ENCODE measurements at regions not wholly inside any gene's neighbourhood (a gene's known extent, or its start where the extent isn't known, plus 50 kb on each side); places are given as distances from the start of the nearest gene placed in this dataset.

DNA sequence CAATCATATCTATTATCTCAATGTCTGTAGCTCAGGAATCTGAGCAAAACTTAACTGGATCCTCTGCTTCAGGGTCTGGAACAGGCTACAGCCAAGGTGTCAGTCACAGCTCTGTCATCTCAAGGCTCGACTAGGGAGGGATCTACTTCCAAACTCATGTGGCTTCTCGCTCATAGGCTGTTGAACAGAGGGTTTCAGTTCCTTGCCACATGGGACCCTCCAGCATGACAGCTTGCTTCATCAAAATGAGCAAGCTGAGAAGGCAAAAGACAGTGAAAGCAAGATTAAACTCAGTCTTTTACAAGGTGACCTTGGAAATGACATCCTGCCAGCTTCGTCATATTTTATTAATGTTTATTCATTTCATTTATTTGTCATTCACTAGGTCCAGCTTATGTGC, 111.7 kb downstream of the GADD45G start:
- Histone ChIP-seq H3K36me3 (ENCODE audit: control insufficient read depth, insufficient read depth, low read length) (no peaks in the 10 kb centered on the region), H3K4me1 (ENCODE audit: control insufficient read depth, insufficient read depth, low read length) (no peaks in the 10 kb centered on the region)

DNA sequence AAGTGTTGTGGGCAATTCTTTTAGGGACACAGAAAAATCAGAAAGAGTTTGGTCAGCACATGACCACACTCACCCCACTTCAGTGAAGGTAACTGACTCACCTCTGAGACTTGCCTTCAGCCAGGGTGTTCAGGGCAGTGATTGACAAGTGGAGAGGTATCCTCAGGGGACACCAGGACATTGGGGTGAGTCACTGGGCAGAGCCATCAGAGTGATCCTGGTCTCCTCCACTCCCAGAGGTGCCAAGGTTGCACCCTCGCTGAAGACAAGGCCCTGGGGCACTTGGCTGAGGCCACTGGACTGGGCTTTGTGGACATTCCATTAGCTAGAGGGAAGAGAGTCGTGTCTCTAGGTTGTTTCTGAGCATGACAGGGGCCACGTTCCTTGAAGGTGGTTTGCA, 113.4 kb downstream of the GADD45G start:
- Histone ChIP-seq H3K27me3 (ENCODE audit: control insufficient read depth, insufficient read depth, low read length) (no peaks in the 10 kb centered on the region), H3K4me1 (ENCODE audit: control insufficient read depth, insufficient read depth, low read length) (no peaks in the 10 kb centered on the region), H3K4me3 (ENCODE audit: low read depth, low read length) (no peak overlapping the region), H3K9ac (ENCODE audit: low read depth, low read length) (no peak overlapping the region), H3K9me3 (ENCODE audit: control insufficient read depth, insufficient read depth, low read length) (no peaks in the 10 kb centered on the region), H3K36me3 (ENCODE audit: control insufficient read depth, insufficient read depth, low read length) (no peaks in the 10 kb centered on the region)

More for the DNA sequence above, 111.7 kb downstream of the GADD45G start:
- no peaks in the 10 kb centered on the region for H3K9me3 ChIP-seq (ENCODE audit: control insufficient read depth, insufficient read depth, low read length)
- no peak overlapping the region for H3K4me3 ChIP-seq (ENCODE audit: low read depth, low read length)
- no peak overlapping the region for H3K9ac ChIP-seq (ENCODE audit: low read depth, low read length)
- H3K27me3 ChIP-seq (ENCODE audit: control insufficient read depth, insufficient read depth, low read length) = no peaks in the 10 kb centered on the region

DNA sequence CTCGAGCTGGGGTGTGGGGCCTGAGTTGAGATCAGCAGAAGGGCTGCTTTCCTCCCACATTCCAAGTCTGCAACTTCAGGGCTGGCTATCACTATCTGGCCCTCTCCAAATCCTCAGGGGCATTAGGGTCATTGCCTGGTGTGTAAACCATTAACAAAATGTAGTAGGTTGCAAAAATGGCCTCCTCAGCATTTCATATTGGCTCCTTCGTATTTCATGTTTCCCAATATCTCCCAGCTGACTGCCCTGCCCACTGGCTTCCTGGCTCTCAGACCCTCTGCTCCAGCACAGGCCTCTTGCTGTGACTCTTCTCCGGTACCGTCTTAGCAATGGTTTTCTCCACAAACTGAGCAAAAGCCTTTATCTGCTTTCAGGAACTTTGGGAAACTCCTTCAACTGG, 113.8 kb downstream of the GADD45G start:
- Histone ChIP-seq H3K4me3 (ENCODE audit: low read depth, low read length) (no peak overlapping the region), H3K4me1 (ENCODE audit: control insufficient read depth, insufficient read depth, low read length) (no peaks in the 10 kb centered on the region), H3K9me3 (ENCODE audit: control insufficient read depth, insufficient read depth, low read length) (no peaks in the 10 kb centered on the region), H3K27me3 (ENCODE audit: control insufficient read depth, insufficient read depth, low read length) (no peaks in the 10 kb centered on the region), H3K36me3 (ENCODE audit: control insufficient read depth, insufficient read depth, low read length) (no peaks in the 10 kb centered on the region), H3K9ac (ENCODE audit: low read depth, low read length) (no peak overlapping the region)

GRCh38 chr9:89719202-89719601, 114.4 kb downstream of the GADD45G start:
- H3K4me1 ChIP-seq (ENCODE audit: control insufficient read depth, insufficient read depth, low read length) = no peaks in the 10 kb centered on the region
- no peak overlapping the region for H3K9ac ChIP-seq (ENCODE audit: low read depth, low read length)
- no peaks in the 10 kb centered on the region for H3K36me3 ChIP-seq (ENCODE audit: control insufficient read depth, insufficient read depth, low read length)
- no peaks in the 10 kb centered on the region for H3K9me3 ChIP-seq (ENCODE audit: control insufficient read depth, insufficient read depth, low read length)
- no peaks in the 10 kb centered on the region for H3K27me3 ChIP-seq (ENCODE audit: control insufficient read depth, insufficient read depth, low read length)
- H3K4me3 ChIP-seq (ENCODE audit: low read depth, low read length) = no peak overlapping the region

DNA sequence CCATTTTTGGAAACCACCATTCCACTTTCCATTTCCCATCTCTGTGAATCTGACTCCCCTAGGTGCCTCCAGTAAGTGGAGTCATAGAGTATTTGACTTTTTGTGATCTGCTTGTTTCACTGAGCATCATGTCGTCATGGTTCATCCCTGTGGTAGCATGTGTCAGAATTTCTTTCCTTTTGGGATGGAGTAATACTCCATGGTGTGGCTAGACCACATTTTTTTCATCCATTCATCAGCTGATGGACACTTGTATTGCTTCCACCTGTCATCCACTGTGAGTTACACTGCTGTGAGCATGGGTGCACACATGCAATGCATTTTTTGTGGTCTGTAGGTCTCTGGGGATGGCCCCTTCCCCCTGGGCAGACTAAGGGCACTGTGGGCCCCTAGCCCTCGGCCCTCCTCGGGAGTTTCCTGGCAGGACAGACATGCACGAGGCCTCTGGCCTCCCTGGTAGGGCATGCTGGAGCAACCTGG, 115.9 kb downstream of the GADD45G start:
- no peaks in the 10 kb centered on the region for H3K9me3 ChIP-seq (ENCODE audit: control insufficient read depth, insufficient read depth, low read length)
- no peaks in the 10 kb centered on the region for H3K27me3 ChIP-seq (ENCODE audit: control insufficient read depth, insufficient read depth, low read length)
- no peaks in the 10 kb centered on the region for H3K36me3 ChIP-seq (ENCODE audit: control insufficient read depth, insufficient read depth, low read length)
- no peak overlapping the region for H3K9ac ChIP-seq (ENCODE audit: low read depth, low read length)
- no peaks in the 10 kb centered on the region for H3K4me1 ChIP-seq (ENCODE audit: control insufficient read depth, insufficient read depth, low read length)
- no peak overlapping the region for H3K4me3 ChIP-seq (ENCODE audit: low read depth, low read length)

- Histone ChIP-seq H3K9ac (ENCODE audit: low read depth, low read length) (no peak overlapping the region), H3K9me3 (ENCODE audit: control insufficient read depth, insufficient read depth, low read length) (no peaks in the 10 kb centered on the region), H3K4me3 (ENCODE audit: low read depth, low read length) (no peak overlapping the region), H3K27me3 (ENCODE audit: control insufficient read depth, insufficient read depth, low read length) (no peaks in the 10 kb centered on the region), H3K36me3 (ENCODE audit: control insufficient read depth, insufficient read depth, low read length) (no peaks in the 10 kb centered on the region), H3K4me1 (ENCODE audit: control insufficient read depth, insufficient read depth, low read length) (no peaks in the 10 kb centered on the region)
Measured at GRCh38 chr9:89721176-89721700, 116.4 kb downstream of the GADD45G start.

DNA sequence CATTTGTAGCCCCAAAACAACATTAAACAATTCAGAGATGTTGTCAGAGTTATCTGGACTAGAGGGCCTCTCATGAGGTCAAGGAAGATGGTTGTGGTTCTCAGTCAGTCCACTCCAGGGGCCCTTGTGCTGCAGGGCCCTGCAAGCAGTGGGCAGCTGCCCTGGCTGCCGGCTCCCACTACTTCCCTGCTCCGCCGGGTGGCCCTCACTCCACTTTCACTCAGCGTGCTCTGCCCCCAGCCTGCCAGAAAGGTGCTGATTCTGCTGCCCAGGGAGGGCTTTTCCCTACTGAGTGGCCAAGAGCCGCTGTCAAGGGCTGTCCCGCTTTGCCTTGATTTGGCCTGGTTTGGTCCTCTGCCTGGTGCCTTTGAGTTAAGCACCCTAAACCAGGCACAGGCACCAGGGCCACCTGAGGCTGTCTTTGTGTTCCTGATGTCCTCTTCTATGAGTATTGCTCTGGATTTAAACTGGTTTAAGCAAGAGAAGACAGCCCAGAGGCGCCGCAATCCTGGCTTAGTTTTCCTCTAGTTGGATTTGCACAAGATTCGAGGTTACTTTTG, 117.2 kb downstream of the GADD45G start:
- Histone ChIP-seq H3K9ac (ENCODE audit: low read depth, low read length) (no peak overlapping the region), H3K4me1 (ENCODE audit: control insufficient read depth, insufficient read depth, low read length) (no peaks in the 10 kb centered on the region), H3K9me3 (ENCODE audit: control insufficient read depth, insufficient read depth, low read length) (no peaks in the 10 kb centered on the region), H3K36me3 (ENCODE audit: control insufficient read depth, insufficient read depth, low read length) (no peaks in the 10 kb centered on the region), H3K27me3 (ENCODE audit: control insufficient read depth, insufficient read depth, low read length) (no peaks in the 10 kb centered on the region), H3K4me3 (ENCODE audit: low read depth, low read length) (no peak overlapping the region)

DNA sequence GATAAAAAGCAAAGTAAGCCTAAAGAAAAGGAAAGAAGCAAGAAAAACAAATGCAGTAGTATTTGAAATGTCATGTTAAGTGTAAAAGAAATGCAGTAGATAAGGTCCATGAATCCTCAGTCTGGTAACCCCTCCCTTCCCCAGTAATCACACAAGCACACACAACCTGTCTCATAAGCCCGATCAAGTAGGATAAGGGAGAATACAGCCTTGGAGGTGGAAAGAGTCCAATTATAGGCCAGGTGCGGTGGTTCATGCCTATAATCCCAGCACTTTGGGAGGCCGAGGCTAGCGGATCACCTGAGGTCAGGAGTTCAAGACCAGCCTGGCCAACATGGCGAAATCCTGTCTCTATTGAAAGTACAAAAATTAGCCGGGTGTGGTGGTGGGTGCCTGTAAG, 117.9 kb downstream of the GADD45G start:
- H3K9me3 ChIP-seq (ENCODE audit: control insufficient read depth, insufficient read depth, low read length) = no peaks in the 10 kb centered on the region
- H3K4me1 ChIP-seq (ENCODE audit: control insufficient read depth, insufficient read depth, low read length) = no peaks in the 10 kb centered on the region
- H3K4me3 ChIP-seq (ENCODE audit: low read depth, low read length) = no peak overlapping the region
- H3K9ac ChIP-seq (ENCODE audit: low read depth, low read length) = no peak overlapping the region
- no peaks in the 10 kb centered on the region for H3K27me3 ChIP-seq (ENCODE audit: control insufficient read depth, insufficient read depth, low read length)
- H3K36me3 ChIP-seq (ENCODE audit: control insufficient read depth, insufficient read depth, low read length) = no peaks in the 10 kb centered on the region

- Histone ChIP-seq H3K4me3 (ENCODE audit: low read depth, low read length) (no peak overlapping the region), H3K4me1 (ENCODE audit: control insufficient read depth, insufficient read depth, low read length) (no peaks in the 10 kb centered on the region), H3K27me3 (ENCODE audit: control insufficient read depth, insufficient read depth, low read length) (no peaks in the 10 kb centered on the region), H3K9ac (ENCODE audit: low read depth, low read length) (no peak overlapping the region), H3K9me3 (ENCODE audit: control insufficient read depth, insufficient read depth, low read length) (no peaks in the 10 kb centered on the region), H3K36me3 (ENCODE audit: control insufficient read depth, insufficient read depth, low read length) (no peaks in the 10 kb centered on the region)
Measured at GRCh38 chr9:89723469-89724100, 118.8 kb downstream of the GADD45G start.

DNA sequence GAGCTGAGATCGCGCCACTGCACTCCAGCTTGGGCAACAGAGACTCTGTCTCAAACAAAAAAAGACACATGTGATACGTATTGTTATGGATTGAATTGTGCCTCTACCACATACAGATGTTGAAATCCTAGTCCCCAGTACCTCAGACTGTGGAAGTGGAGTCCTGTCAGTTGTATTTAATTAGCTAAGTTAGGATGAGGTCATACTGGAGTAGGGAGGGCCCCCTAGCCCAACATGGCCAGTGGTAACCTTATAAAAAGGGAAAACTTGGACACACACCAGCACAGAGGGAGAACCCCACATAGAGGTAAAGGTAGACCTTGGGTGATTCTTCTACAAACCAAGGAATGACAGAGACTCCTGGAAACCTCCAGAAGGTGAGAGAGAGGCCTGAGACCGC, 119.8 kb downstream of the GADD45G start:
- H3K4me3 ChIP-seq (ENCODE audit: low read depth, low read length) = no peak overlapping the region
- no peak overlapping the region for H3K9ac ChIP-seq (ENCODE audit: low read depth, low read length)
- H3K9me3 ChIP-seq (ENCODE audit: control insufficient read depth, insufficient read depth, low read length) = no peaks in the 10 kb centered on the region
- no peaks in the 10 kb centered on the region for H3K27me3 ChIP-seq (ENCODE audit: control insufficient read depth, insufficient read depth, low read length)
- no peaks in the 10 kb centered on the region for H3K36me3 ChIP-seq (ENCODE audit: control insufficient read depth, insufficient read depth, low read length)
- H3K4me1 ChIP-seq (ENCODE audit: control insufficient read depth, insufficient read depth, low read length) = no peaks in the 10 kb centered on the region

DNA sequence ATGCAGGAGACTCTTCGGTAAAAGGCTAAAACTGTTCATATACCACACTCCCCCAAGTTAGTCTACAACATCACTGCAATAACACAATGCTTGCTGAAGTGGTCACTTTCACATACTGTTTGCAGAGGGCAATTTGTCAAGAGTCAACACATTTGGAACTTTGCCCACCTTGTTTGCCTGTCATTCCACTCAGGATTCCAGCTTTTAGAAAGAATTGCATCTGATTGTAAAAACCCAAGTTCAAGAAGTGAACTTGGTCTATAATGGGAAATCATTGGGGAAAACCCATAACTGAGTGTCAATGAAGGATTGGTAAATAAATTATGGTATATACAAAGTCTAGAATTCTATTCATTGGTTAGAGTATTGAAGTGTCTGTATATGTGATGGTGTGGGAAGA, 120.5 kb downstream of the GADD45G start:
- no peaks in the 10 kb centered on the region for H3K27me3 ChIP-seq (ENCODE audit: control insufficient read depth, insufficient read depth, low read length)
- H3K9me3 ChIP-seq (ENCODE audit: control insufficient read depth, insufficient read depth, low read length) = no peaks in the 10 kb centered on the region
- H3K4me3 ChIP-seq (ENCODE audit: low read depth, low read length) = no peak overlapping the region
- H3K4me1 ChIP-seq (ENCODE audit: control insufficient read depth, insufficient read depth, low read length) = no peaks in the 10 kb centered on the region
- no peak overlapping the region for H3K9ac ChIP-seq (ENCODE audit: low read depth, low read length)
- no peaks in the 10 kb centered on the region for H3K36me3 ChIP-seq (ENCODE audit: control insufficient read depth, insufficient read depth, low read length)

- Histone ChIP-seq H3K27me3 (ENCODE audit: control insufficient read depth, insufficient read depth, low read length) (no peaks in the 10 kb centered on the region), H3K4me3 (ENCODE audit: low read depth, low read length) (no peak overlapping the region), H3K4me1 (ENCODE audit: control insufficient read depth, insufficient read depth, low read length) (no peaks in the 10 kb centered on the region), H3K9me3 (ENCODE audit: control insufficient read depth, insufficient read depth, low read length) (no peaks in the 10 kb centered on the region), H3K9ac (ENCODE audit: low read depth, low read length) (no peak overlapping the region), H3K36me3 (ENCODE audit: control insufficient read depth, insufficient read depth, low read length) (no peaks in the 10 kb centered on the region)
Measured at GRCh38 chr9:89729954-89730530, 125.2 kb downstream of the GADD45G start.
